ENCODE measurements at regions not wholly inside any gene's neighbourhood (a gene's known extent, or its start where the extent isn't known, plus 50 kb on each side); places are given as distances from the start of the nearest gene placed in this dataset.
A peak's percentile ranks its signal among the peaks of the same experiment; 100 is the strongest.
"Not testable (repeated sequence)": the region's sequence is repeated elsewhere in the genome, so short reads cannot be mapped to it uniquely, and the experiment has no call there.

- DNase-seq (ENCODE audit: low read depth), result no peak
Measured at GRCh38 chrX:69431420-69431819, 72.7 kb upstream of the NALF2 start.

GRCh38 chrX:69430785-69431184, 73.3 kb upstream of the NALF2 start:
- DNase-seq (ENCODE audit: low read depth), result no peak

- no peak for DNase-seq (ENCODE audit: low read depth)
Measured at GRCh38 chrX:69429339-69430015, 74.6 kb upstream of the NALF2 start.

- no peak for DNase-seq (ENCODE audit: low read depth)
Measured at GRCh38 chrX:69428216-69428615, 75.9 kb upstream of the NALF2 start.

- no peak for DNase-seq (ENCODE audit: low read depth)
Measured at GRCh38 chrX:69424910-69425309, 79.2 kb upstream of the NALF2 start.

DNA sequence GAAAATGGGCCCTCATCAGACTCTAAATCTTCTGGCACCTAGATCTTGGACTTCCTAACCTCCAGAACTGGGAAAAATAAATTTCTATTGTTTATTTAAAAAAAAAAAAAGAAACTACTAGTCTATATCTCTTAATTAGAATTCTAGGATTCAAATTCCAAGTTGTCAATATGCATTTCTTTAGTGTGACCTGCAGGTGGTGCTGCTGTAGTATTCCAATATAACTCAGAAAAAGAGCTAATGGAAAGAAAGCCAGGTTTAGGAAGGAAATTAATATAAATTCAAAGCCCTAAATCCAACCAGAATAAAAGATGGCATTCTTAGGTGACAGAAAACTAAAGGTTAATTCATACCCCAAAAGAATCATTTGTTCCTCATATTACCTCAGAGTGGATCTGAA, 80.0 kb upstream of the NALF2 start:
- DNase-seq (ENCODE audit: low read depth), result no peak

DNA sequence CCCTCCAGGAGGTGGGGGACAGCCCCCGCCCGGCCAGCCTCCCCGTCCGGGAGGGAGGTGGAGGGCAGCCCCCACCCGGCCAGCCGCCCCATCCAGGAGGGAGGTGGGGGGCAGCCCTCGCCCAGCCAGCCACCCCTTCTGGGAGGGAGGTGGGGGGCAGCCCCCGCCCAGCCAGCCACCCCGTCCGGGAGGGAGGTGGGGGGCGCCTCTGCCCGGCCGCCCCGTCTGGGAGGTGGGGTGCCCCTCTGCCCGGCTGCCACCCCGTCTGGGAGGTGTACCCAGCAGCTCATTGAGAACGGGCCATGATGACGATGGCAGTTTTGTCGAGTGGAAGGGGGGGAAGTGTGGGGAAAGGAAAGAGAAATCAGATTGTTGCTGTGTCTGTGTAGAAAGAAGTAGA, 81.9 kb upstream of the NALF2 start:
- not testable (repeated sequence) for DNase-seq (ENCODE audit: low read depth)

DNA sequence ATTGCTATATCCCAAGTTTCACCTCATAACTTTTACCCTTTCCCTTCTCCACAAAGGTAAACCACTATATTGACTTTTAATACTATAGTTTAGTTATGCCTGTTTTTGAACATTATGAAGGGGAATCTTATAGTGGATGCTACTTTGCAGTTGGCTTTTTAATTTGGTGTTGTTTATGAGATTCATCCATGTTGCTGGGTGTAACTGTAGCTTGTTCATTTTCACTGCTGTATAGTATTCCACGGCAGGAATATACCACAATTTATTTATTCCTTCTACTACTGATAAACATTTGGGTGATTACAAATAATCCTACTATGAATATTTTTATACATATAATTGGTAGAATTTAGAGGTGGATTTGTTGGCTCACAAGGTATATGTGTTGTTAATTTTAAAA, 88.4 kb upstream of the NALF2 start:
- DNase-seq (ENCODE audit: low read depth), result no peak

DNA sequence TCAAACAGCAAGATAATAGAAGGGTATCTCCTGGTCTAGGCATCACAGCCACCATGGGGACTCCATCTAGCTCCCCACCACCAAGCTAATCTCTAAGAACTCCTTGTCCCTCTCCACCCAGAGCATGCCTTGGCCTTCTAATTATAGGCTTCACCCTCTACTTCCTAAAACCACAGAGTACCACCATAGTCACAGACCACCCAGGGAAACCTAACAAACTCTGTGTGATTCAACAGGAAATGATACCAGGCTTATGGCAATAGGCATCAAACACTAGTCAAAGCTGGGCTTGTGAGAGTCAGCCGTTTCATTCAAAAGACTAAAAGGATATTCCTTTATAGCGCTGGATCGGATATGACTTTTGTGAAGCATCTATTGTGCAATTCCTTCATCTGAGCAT, 91.5 kb upstream of the NALF2 start:
- no peak for DNase-seq (ENCODE audit: low read depth)

DNA sequence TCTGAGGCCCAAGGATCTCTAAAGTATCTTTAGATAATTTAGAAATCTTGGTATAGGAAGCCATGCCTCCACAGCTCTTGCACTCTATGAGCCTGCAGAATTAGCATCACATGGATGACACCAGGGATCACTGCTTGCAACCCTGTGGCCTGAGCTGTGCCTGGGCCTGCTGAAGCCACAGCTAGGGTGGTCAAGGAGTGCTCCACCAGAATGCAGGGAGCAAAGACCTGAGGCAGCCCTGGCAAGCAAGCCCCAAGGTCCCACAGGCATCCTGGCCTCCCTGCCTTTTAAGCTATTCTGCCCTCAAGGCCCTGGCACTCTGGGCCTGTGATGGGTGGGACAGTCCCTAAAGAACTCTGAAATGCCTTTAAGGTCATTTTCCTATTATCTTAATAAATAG, 105.2 kb upstream of the NALF2 start:
- no peak for DNase-seq (ENCODE audit: low read depth)

- DNase-seq (ENCODE audit: low read depth), result no peak
Measured at GRCh38 chrX:69396916-69397315, 107.2 kb upstream of the NALF2 start.

- DNase-seq (ENCODE audit: low read depth), result no peak
Measured at GRCh38 chrX:69395306-69395705, 108.8 kb upstream of the NALF2 start.

GRCh38 chrX:69389101-69389501, 115.0 kb upstream of the NALF2 start:
- no peak for DNase-seq (ENCODE audit: low read depth)

DNA sequence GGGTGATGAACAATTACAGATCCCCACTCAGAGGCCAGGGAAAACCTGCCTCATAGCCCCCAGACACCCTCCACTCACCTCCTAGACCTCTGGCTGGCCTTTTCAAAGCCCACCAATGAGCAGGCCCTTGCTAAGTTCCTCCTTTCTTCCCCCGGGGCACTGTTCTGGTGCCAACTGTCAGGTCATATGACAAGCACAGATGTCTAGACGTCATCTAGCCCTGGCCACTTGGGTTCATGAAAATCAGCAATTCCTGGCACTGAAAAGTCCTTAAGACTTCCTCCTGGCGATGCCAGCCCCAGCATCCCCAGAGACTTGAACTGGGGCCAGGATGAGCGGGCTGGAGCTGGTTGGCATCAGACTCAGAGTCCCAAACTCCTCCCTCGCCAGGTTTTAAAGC, 115.6 kb upstream of the NALF2 start:
- DNase-seq (ENCODE audit: low read depth), result no peak

- peak; percentile 7 for DNase-seq (ENCODE audit: low read depth)
Measured at GRCh38 chrX:69387567-69388487, 116.3 kb upstream of the NALF2 start.

- DNase-seq (ENCODE audit: low read depth), result no peak
Measured at GRCh38 chrX:69386681-69387080, 117.4 kb upstream of the NALF2 start.

GRCh38 chrX:69379412-69379811, 124.7 kb upstream of the NALF2 start:
- DNase-seq (ENCODE audit: low read depth), result no peak

- no peak for DNase-seq (ENCODE audit: low read depth)
Measured at GRCh38 chrX:69374569-69374968, 129.6 kb upstream of the NALF2 start.

DNA sequence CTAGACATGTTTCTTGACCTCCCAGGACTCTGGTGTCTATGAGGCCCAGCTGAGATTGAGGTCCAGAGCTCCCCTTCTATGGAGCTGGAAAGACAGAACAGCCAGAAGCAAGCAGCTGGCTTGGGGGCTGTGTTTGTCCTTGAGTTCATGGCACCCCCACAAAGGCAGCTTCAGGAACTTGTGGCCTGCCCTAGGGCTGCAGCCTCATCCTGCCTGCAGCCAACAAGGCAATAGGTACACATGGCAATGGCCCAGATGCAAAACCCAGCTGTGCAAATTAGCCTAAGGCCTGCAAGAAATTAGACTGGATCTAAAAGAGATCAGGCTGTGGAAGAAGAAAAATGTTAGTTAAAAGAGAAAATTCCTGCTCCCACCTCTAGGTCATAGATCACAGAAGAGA, 131.7 kb upstream of the NALF2 start:
- DNase-seq (ENCODE audit: low read depth), result no peak

GRCh38 chrX:69371159-69371558, 133.0 kb upstream of the NALF2 start:
- no peak for DNase-seq (ENCODE audit: low read depth)

DNA sequence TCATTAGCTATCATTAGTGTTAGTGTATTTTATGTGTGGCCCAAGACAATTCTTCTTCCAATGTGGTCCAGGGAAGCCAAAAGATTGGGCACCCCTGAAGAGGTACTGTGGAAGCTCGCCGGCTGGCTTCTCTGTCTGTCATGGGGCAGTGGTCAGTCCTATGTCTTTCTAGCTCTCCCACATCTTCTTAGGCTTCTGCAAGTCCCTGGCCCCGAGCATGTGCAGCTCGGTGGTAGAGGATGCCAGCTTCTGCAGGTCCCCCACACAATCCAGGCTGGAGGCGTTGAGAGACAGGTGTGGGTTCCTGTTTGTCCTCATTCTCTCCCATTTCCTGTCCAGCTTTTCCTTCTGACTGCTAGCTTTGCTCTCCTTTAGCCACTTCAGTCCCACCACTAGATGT, 134.1 kb upstream of the NALF2 start:
- no peak for DNase-seq (ENCODE audit: low read depth)

GRCh38 chrX:69366183-69366582, 137.9 kb upstream of the NALF2 start:
- DNase-seq (ENCODE audit: low read depth), result no peak

- DNase-seq (ENCODE audit: low read depth), result no peak
Measured at GRCh38 chrX:69365755-69366154, 138.4 kb upstream of the NALF2 start.

DNA sequence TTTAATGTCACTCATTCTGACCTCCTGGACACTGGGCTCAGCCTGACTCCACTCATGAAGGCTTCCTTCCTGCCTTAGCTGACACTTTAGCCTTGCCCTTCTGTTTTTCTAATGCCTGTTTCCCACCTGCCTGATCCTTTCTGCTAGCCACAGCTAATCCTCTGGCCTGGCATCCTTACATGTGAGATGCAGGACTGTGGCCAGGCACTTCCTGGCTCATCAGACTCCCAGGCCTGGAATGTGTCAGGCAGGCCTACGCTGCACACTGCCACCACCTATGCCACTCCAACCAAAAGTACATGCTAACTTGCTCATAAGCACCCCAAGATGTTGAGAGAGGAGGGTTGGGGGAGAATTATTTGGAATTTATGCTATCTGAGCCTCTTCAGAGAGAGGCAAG, 138.8 kb upstream of the NALF2 start:
- DNase-seq (ENCODE audit: low read depth), result no peak
